GM19452 (cell line): ENCODE measurements at regions not wholly inside any gene's neighbourhood (a gene's known extent, or its start where the extent isn't known, plus 50 kb on each side); places are given as distances from the start of the nearest gene placed in this dataset.
"Not testable (repeated sequence)": the region's sequence is repeated elsewhere in the genome, so short reads cannot be mapped to it uniquely, and the experiment has no call there.

Experiments used
- ATAC-seq: cut with Tn5 transposase; IDR thresholded peaks from one replicate; pipeline ENCODE4 v1.9.1; 2021; ENCODE audit not compliant: unreplicated experiment

GRCh38 chr1:196091397-196092135, 516.7 kb downstream of the KCNT2 start:
- no peak for ATAC-seq

GRCh38 chr1:196090226-196090625, 518.0 kb downstream of the KCNT2 start:
- no peak for ATAC-seq

GRCh38 chr1:196088541-196088940, 519.7 kb downstream of the KCNT2 start:
- ATAC-seq = no peak

- ATAC-seq = no peak
Observed at GRCh38 chr1:196078691-196079090, 529.5 kb downstream of the KCNT2 start.

GRCh38 chr1:196075621-196076020, 532.6 kb downstream of the KCNT2 start:
- ATAC-seq = no peak

- ATAC-seq = no peak
Observed at GRCh38 chr1:196074182-196074581, 534.1 kb downstream of the KCNT2 start.

GRCh38 chr1:196071447-196071846, 536.8 kb downstream of the KCNT2 start:
- ATAC-seq = no peak

- no peak for ATAC-seq
Observed at GRCh38 chr1:196070940-196071339, 537.3 kb downstream of the KCNT2 start.

GRCh38 chr1:196063952-196064351, 544.3 kb downstream of the KCNT2 start:
- ATAC-seq = no peak

GRCh38 chr1:196063294-196063693, 544.9 kb downstream of the KCNT2 start:
- ATAC-seq = no peak

- ATAC-seq = no peak
Observed at GRCh38 chr1:196060539-196060938, 547.7 kb downstream of the KCNT2 start.

GRCh38 chr1:196059210-196059609, 549.0 kb downstream of the KCNT2 start:
- ATAC-seq = no peak

GRCh38 chr1:196056966-196057365, 551.3 kb downstream of the KCNT2 start:
- no peak for ATAC-seq

- no peak for ATAC-seq
Observed at GRCh38 chr1:196049407-196049806, 558.8 kb downstream of the KCNT2 start.

- no peak for ATAC-seq
Observed at GRCh38 chr1:196043268-196043667, 565.0 kb downstream of the KCNT2 start.

- no peak for ATAC-seq
Observed at GRCh38 chr1:196034080-196034706, 574.0 kb downstream of the KCNT2 start.

- not testable (repeated sequence) for ATAC-seq
Observed at GRCh38 chr1:196031387-196031786, 576.9 kb downstream of the KCNT2 start.

- no peak for ATAC-seq
Observed at GRCh38 chr1:196030455-196030854, 577.8 kb downstream of the KCNT2 start.

GRCh38 chr1:196029410-196029809, 578.8 kb downstream of the KCNT2 start:
- ATAC-seq = no peak

GRCh38 chr1:196027127-196027526, 581.1 kb downstream of the KCNT2 start:
- no peak for ATAC-seq

- ATAC-seq = not testable (repeated sequence)
Observed at GRCh38 chr1:196021174-196021573, 587.1 kb downstream of the KCNT2 start.

- ATAC-seq = no peak
Observed at GRCh38 chr1:196009362-196009761, 598.9 kb downstream of the KCNT2 start.

- ATAC-seq = no peak
Observed at GRCh38 chr1:196007763-196008162, 600.5 kb downstream of the KCNT2 start.
